ENCODE measurements at regions not wholly inside any gene's neighbourhood (a gene's known extent, or its start where the extent isn't known, plus 50 kb on each side); places are given as distances from the start of the nearest gene placed in this dataset.
"Not testable (repeated sequence)": the region's sequence is repeated elsewhere in the genome, so short reads cannot be mapped to it uniquely, and the experiment has no call there.

- Histone ChIP-seq H3K4me3 (ENCODE audit: low read length) (no peak overlapping the region), H3K27ac (ENCODE audit: low read length) (no peak overlapping the region), H3F3A (ENCODE audit: insufficient read depth, low read length) (no peaks in the 10 kb centered on the region), H3K9ac (ENCODE audit: low read length) (no peak overlapping the region), H3K79me2 (ENCODE audit: low read length) (no peaks in the 10 kb centered on the region), H3K27me3 (replicated peaks; ENCODE audit: insufficient read depth, low read length) (peaks cover 14% of the 10 kb centered on the region), H3K9me3 (replicated peaks; ENCODE audit: insufficient read depth, low read length) (no peaks in the 10 kb centered on the region), H3K9me2 (replicated peaks; ENCODE audit: insufficient read depth, low read length) (no peaks in the 10 kb centered on the region), H2AFZ (ENCODE audit: low read length) (no peak overlapping the region), H3K4me2 (ENCODE audit: low read depth, low read length) (no peak overlapping the region), H3K4me1 (ENCODE audit: low read length) (no peaks in the 10 kb centered on the region), H3K36me3 (replicated peaks; ENCODE audit: insufficient read depth, low read length) (no peaks in the 10 kb centered on the region), H4K20me1 (ENCODE audit: insufficient read depth, low read length) (no peaks in the 10 kb centered on the region)
- DNase-seq: no peak
- no peak for TF ChIP-seq EZH2phosphoT487 (IDR thresholded peaks at IDR 0.05; ENCODE audit: low read length)
- no peak for TF ChIP-seq CTCF (IDR thresholded peaks at IDR 0.05; ENCODE audit: low read length)
- no peak for TF ChIP-seq EZH2 (optimal IDR thresholded peaks at IDR 0.05; ENCODE audit: low read depth, low read length)
Observed at GRCh38 chr4:123682931-123683330, 286.3 kb downstream of the SPRY1 start.

- H3K79me2 ChIP-seq (ENCODE audit: low read length); H3K27ac ChIP-seq (ENCODE audit: low read length); H3K4me3 ChIP-seq (ENCODE audit: low read length); H3K9me3 ChIP-seq (replicated peaks; ENCODE audit: insufficient read depth, low read length); H3K9me2 ChIP-seq (replicated peaks; ENCODE audit: insufficient read depth, low read length); H3F3A ChIP-seq (ENCODE audit: insufficient read depth, low read length); DNase-seq; H3K27me3 ChIP-seq (replicated peaks; ENCODE audit: insufficient read depth, low read length); H3K36me3 ChIP-seq (replicated peaks; ENCODE audit: insufficient read depth, low read length); H3K4me2 ChIP-seq (ENCODE audit: low read depth, low read length); H2AFZ ChIP-seq (ENCODE audit: low read length); H3K4me1 ChIP-seq (ENCODE audit: low read length); H4K20me1 ChIP-seq (ENCODE audit: insufficient read depth, low read length); H3K9ac ChIP-seq (ENCODE audit: low read length): not testable (repeated sequence)
Observed at GRCh38 chr4:123684937-123685336, 288.3 kb downstream of the SPRY1 start.

GRCh38 chr4:123695531-123695930, 298.9 kb downstream of the SPRY1 start:
- not testable (repeated sequence) for H3K27me3 ChIP-seq (replicated peaks; ENCODE audit: insufficient read depth, low read length); H3K4me3 ChIP-seq (ENCODE audit: low read length); DNase-seq; H3K9me2 ChIP-seq (replicated peaks; ENCODE audit: insufficient read depth, low read length); H4K20me1 ChIP-seq (ENCODE audit: insufficient read depth, low read length); H3K4me2 ChIP-seq (ENCODE audit: low read depth, low read length); H2AFZ ChIP-seq (ENCODE audit: low read length); H3K27ac ChIP-seq (ENCODE audit: low read length); H3K9me3 ChIP-seq (replicated peaks; ENCODE audit: insufficient read depth, low read length); H3K36me3 ChIP-seq (replicated peaks; ENCODE audit: insufficient read depth, low read length); H3K79me2 ChIP-seq (ENCODE audit: low read length); H3K4me1 ChIP-seq (ENCODE audit: low read length); H3F3A ChIP-seq (ENCODE audit: insufficient read depth, low read length); H3K9ac ChIP-seq (ENCODE audit: low read length)

- Histone ChIP-seq H3K36me3 (replicated peaks; ENCODE audit: insufficient read depth, low read length) (no peaks in the 10 kb centered on the region), H3K79me2 (ENCODE audit: low read length) (no peaks in the 10 kb centered on the region), H2AFZ (ENCODE audit: low read length) (no peak overlapping the region), H3K4me1 (ENCODE audit: low read length) (no peaks in the 10 kb centered on the region), H3F3A (ENCODE audit: insufficient read depth, low read length) (no peaks in the 10 kb centered on the region), H3K4me3 (ENCODE audit: low read length) (no peak overlapping the region), H3K9me2 (replicated peaks; ENCODE audit: insufficient read depth, low read length) (no peaks in the 10 kb centered on the region), H3K9ac (ENCODE audit: low read length) (no peak overlapping the region), H3K9me3 (replicated peaks; ENCODE audit: insufficient read depth, low read length) (no peaks in the 10 kb centered on the region), H3K4me2 (ENCODE audit: low read depth, low read length) (no peak overlapping the region), H3K27ac (ENCODE audit: low read length) (no peak overlapping the region), H4K20me1 (ENCODE audit: insufficient read depth, low read length) (no peaks in the 10 kb centered on the region), H3K27me3 (replicated peaks; ENCODE audit: insufficient read depth, low read length) (no peaks in the 10 kb centered on the region)
- TF ChIP-seq EZH2phosphoT487 (IDR thresholded peaks at IDR 0.05; ENCODE audit: low read length) (no peak), EZH2 (optimal IDR thresholded peaks at IDR 0.05; ENCODE audit: low read depth, low read length) (no peak), CTCF (IDR thresholded peaks at IDR 0.05; ENCODE audit: low read length) (no peak)
- DNase-seq: no peak
Observed at GRCh38 chr4:123696687-123697086, 300.1 kb downstream of the SPRY1 start.

All from MM.1S (cell line).